ENCODE measurements at regions not wholly inside any gene's neighbourhood (a gene's known extent, or its start where the extent isn't known, plus 50 kb on each side); places are given as distances from the start of the nearest gene placed in this dataset.

DNA sequence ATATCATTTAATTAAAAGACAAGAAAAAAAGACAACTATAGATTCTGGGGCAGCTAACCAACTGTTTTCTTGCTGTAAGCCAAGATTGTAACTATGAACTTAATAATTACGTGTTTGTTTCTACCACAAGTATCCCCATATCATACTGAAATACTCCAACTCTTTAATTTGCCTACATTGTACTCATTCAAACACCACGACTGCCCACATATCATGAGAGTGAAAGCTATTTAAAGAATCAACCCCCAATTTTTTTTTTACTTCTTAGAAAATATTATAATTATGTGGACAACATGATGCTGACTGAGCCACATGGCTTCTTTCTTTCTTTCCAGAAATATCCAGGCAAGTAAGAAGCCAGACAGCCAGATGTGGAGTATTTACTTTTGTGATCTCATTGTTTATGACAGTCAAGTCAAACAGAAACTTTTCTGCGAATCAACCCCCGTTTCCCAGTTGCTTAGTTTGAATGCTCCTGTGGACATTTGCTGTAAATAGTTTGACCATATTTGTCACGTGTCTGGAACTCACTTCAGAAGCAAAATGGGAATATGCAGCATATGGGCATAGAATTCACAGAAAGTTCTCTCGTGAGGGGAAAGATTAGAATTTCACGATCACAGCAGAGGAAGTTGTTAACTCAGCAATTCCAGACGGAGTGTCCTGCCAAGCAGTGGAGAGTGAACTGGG lies 126.8 kb upstream of the PSMD7 start:
- TF ChIP-seq, protein P1, sequence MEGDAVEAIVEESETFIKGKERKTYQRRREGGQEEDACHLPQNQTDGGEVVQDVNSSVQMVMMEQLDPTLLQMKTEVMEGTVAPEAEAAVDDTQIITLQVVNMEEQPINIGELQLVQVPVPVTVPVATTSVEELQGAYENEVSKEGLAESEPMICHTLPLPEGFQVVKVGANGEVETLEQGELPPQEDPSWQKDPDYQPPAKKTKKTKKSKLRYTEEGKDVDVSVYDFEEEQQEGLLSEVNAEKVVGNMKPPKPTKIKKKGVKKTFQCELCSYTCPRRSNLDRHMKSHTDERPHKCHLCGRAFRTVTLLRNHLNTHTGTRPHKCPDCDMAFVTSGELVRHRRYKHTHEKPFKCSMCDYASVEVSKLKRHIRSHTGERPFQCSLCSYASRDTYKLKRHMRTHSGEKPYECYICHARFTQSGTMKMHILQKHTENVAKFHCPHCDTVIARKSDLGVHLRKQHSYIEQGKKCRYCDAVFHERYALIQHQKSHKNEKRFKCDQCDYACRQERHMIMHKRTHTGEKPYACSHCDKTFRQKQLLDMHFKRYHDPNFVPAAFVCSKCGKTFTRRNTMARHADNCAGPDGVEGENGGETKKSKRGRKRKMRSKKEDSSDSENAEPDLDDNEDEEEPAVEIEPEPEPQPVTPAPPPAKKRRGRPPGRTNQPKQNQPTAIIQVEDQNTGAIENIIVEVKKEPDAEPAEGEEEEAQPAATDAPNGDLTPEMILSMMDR (IDR thresholded peaks at IDR 0.05 in 2 of 3, conservative IDR thresholded peaks at IDR 0.05 in 1 of 3; ENCODE audit: borderline replicate concordance in 1 of 3, insufficient read depth in 1 of 3, low read depth in 2 of 3, low read length in 2 of 3) = no peak
- TF ChIP-seq YY1 (IDR thresholded peaks at IDR 0.05; ENCODE audit: extremely low read depth, insufficient replicate concordance, low read depth, low read length) = no peak
- TF ChIP-seq SP1 (IDR thresholded peaks at IDR 0.05; ENCODE audit: low read depth) = no peak
- no peak for TF ChIP-seq EZH2phosphoT487 (IDR thresholded peaks at IDR 0.05; ENCODE audit: borderline replicate concordance)
- TF ChIP-seq, protein P2, sequence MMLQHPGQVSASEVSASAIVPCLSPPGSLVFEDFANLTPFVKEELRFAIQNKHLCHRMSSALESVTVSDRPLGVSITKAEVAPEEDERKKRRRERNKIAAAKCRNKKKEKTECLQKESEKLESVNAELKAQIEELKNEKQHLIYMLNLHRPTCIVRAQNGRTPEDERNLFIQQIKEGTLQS (IDR thresholded peaks at IDR 0.05) = no peak
- TF ChIP-seq JUND (IDR thresholded peaks at IDR 0.05) = no peak
- TF ChIP-seq, protein P3, sequence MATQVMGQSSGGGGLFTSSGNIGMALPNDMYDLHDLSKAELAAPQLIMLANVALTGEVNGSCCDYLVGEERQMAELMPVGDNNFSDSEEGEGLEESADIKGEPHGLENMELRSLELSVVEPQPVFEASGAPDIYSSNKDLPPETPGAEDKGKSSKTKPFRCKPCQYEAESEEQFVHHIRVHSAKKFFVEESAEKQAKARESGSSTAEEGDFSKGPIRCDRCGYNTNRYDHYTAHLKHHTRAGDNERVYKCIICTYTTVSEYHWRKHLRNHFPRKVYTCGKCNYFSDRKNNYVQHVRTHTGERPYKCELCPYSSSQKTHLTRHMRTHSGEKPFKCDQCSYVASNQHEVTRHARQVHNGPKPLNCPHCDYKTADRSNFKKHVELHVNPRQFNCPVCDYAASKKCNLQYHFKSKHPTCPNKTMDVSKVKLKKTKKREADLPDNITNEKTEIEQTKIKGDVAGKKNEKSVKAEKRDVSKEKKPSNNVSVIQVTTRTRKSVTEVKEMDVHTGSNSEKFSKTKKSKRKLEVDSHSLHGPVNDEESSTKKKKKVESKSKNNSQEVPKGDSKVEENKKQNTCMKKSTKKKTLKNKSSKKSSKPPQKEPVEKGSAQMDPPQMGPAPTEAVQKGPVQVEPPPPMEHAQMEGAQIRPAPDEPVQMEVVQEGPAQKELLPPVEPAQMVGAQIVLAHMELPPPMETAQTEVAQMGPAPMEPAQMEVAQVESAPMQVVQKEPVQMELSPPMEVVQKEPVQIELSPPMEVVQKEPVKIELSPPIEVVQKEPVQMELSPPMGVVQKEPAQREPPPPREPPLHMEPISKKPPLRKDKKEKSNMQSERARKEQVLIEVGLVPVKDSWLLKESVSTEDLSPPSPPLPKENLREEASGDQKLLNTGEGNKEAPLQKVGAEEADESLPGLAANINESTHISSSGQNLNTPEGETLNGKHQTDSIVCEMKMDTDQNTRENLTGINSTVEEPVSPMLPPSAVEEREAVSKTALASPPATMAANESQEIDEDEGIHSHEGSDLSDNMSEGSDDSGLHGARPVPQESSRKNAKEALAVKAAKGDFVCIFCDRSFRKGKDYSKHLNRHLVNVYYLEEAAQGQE (IDR thresholded peaks at IDR 0.05; ENCODE audit: low read depth) = no peak
- TF ChIP-seq POLR2A (IDR thresholded peaks at IDR 0.05; ENCODE audit: borderline replicate concordance, extremely low read depth, insufficient read depth, insufficient read length) = no peak
- no peak for TF ChIP-seq EZH2 (IDR thresholded peaks at IDR 0.05)
- TF ChIP-seq RAD21 (IDR thresholded peaks at IDR 0.05; ENCODE audit: low read depth) = no peak
- TF ChIP-seq, protein P4, sequence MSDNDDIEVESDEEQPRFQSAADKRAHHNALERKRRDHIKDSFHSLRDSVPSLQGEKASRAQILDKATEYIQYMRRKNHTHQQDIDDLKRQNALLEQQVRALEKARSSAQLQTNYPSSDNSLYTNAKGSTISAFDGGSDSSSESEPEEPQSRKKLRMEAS (IDR thresholded peaks at IDR 0.05) = no peak
- no peak for TF ChIP-seq ZFX (IDR thresholded peaks at IDR 0.05)
- no peak for TF ChIP-seq POLR2AphosphoS5 (IDR thresholded peaks at IDR 0.05; ENCODE audit: low read depth, low read length)
